ENCODE measurements at regions not wholly inside any gene's neighbourhood (a gene's known extent, or its start where the extent isn't known, plus 50 kb on each side); places are given as distances from the start of the nearest gene placed in this dataset.

DNA sequence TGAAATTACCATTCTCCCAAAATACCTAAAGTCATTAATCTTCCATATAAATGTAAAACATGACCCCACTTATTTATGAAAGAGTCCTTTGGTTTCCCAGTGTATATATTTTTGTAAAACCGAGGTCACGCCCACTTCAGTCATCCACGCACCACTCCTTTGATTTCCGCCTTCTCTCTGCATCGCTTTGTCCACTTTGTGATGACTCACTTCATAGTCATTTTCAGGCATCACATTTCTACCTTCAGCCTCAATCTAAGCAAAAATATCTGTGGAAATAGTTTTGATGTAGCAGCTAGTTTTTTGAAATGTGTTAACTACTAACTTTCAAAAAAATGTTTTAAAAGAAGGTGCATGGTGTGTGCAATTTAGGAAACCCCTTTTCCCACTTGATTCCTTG, 793.5 kb upstream of the SOX11 start:
- ChIA-PET POLR2A (no interaction called here), CTCF (no interaction called here)
- DNase-seq (no peak), ATAC-seq (ENCODE audit: low read depth) (no peak)
- H3K27me3 Mint-ChIP-seq = no peaks in the 10 kb centered on the region
- peaks cover 2% of the 10 kb centered on the region for H3K9me3 Mint-ChIP-seq
- no peaks in the 10 kb centered on the region for H3K4me1 Mint-ChIP-seq
- H3K27ac Mint-ChIP-seq = no peak overlapping the region
- intact Hi-C loops (cut with micrococcal nuclease) = no loop called here
- H3K36me3 Mint-ChIP-seq (ENCODE audit: low read depth) = no peaks in the 10 kb centered on the region
- TF ChIP-seq, protein P1, sequence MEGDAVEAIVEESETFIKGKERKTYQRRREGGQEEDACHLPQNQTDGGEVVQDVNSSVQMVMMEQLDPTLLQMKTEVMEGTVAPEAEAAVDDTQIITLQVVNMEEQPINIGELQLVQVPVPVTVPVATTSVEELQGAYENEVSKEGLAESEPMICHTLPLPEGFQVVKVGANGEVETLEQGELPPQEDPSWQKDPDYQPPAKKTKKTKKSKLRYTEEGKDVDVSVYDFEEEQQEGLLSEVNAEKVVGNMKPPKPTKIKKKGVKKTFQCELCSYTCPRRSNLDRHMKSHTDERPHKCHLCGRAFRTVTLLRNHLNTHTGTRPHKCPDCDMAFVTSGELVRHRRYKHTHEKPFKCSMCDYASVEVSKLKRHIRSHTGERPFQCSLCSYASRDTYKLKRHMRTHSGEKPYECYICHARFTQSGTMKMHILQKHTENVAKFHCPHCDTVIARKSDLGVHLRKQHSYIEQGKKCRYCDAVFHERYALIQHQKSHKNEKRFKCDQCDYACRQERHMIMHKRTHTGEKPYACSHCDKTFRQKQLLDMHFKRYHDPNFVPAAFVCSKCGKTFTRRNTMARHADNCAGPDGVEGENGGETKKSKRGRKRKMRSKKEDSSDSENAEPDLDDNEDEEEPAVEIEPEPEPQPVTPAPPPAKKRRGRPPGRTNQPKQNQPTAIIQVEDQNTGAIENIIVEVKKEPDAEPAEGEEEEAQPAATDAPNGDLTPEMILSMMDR (IDR thresholded peaks at IDR 0.05) = no peak
- H3K4me3 Mint-ChIP-seq = no peak overlapping the region

DNA sequence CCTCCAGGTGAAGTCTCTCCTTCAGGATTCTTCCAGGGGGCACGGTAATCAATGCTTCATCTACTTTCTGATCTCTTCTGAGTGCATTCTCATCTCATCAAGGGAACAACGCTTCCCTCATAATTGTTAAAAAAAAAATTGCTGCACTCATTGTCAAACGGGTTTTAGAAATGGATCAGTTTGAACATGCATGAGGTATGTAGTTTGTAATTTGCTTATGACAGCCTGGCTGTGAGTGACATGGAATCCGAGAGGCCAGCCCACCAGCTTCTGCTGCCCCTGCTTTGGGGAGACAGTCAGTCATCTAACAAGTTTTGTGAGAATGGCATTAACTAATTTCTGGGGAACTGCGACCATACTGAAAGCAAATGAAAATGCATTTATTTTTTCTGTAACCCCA, 791.9 kb upstream of the SOX11 start:
- peaks cover 2% of the 10 kb centered on the region for H3K9me3 Mint-ChIP-seq
- ChIA-PET POLR2A (no interaction called here), CTCF (no interaction called here)
- TF ChIP-seq, protein P1 (IDR thresholded peaks at IDR 0.05) = no peak
- DNase-seq (no peak), ATAC-seq (ENCODE audit: low read depth) (no peak)
- H3K27ac Mint-ChIP-seq = no peak overlapping the region
- no peaks in the 10 kb centered on the region for H3K36me3 Mint-ChIP-seq (ENCODE audit: low read depth)
- intact Hi-C loops (cut with micrococcal nuclease) = no loop called here
- no peaks in the 10 kb centered on the region for H3K27me3 Mint-ChIP-seq
- no peak overlapping the region for H3K4me3 Mint-ChIP-seq
- no peaks in the 10 kb centered on the region for H3K4me1 Mint-ChIP-seq

GRCh38 chr2:4900861-4901770, 791.1 kb upstream of the SOX11 start:
- DNase-seq (no peak), ATAC-seq (ENCODE audit: low read depth) (no peak)
- H3K27me3 Mint-ChIP-seq = no peaks in the 10 kb centered on the region
- ChIA-PET POLR2A (no interaction called here), CTCF (no interaction called here)
- intact Hi-C loops (cut with micrococcal nuclease) = no loop called here
- H3K27ac Mint-ChIP-seq = no peak overlapping the region
- TF ChIP-seq, protein P1 (IDR thresholded peaks at IDR 0.05) = no peak
- H3K9me3 Mint-ChIP-seq = peaks cover 2% of the 10 kb centered on the region
- H3K4me3 Mint-ChIP-seq = no peak overlapping the region
- no peaks in the 10 kb centered on the region for H3K4me1 Mint-ChIP-seq
- H3K36me3 Mint-ChIP-seq (ENCODE audit: low read depth) = no peaks in the 10 kb centered on the region

GRCh38 chr2:4903656-4904348, 788.4 kb upstream of the SOX11 start:
- Mint-ChIP-seq H3K27ac (no peak overlapping the region), H3K27me3 (no peaks in the 10 kb centered on the region), H3K4me3 (no peak overlapping the region), H3K9me3 (peaks cover 3% of the 10 kb centered on the region), H3K36me3 (ENCODE audit: low read depth) (no peaks in the 10 kb centered on the region), H3K4me1 (no peaks in the 10 kb centered on the region)
- TF ChIP-seq, protein P1 (IDR thresholded peaks at IDR 0.05) = no peak
- ATAC-seq (ENCODE audit: low read depth) (no peak), DNase-seq (no peak)
- intact Hi-C loops (cut with micrococcal nuclease) = no loop called here
- ChIA-PET POLR2A (no interaction called here), CTCF (no interaction called here)

DNA sequence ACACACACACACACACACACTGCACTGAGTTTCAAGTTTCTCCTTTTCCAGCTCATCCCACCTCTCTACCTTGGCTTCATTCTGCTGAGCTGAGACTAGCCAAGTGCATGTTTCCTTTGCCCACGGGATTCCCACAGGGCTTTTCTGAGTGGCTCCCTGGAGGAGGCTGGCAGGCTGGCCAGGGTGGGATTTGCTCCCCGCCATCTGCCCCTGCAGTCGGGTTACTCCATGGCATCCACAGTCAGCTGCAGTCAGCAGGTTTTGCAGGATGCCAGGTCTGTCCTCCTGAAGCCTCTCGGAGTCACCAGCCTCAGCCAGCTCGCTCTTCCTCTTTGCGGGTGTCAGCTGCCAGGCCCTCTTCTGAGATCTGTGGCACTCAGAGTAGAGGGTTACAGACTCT, 783.7 kb upstream of the SOX11 start:
- no peaks in the 10 kb centered on the region for H3K4me1 Mint-ChIP-seq
- no peak overlapping the region for H3K4me3 Mint-ChIP-seq
- no peak for DNase-seq
- TF ChIP-seq, protein P1 (IDR thresholded peaks at IDR 0.05) = no peak
- H3K36me3 Mint-ChIP-seq (ENCODE audit: low read depth) = no peaks in the 10 kb centered on the region
- ATAC-seq (ENCODE audit: low read depth) = no peak
- intact Hi-C loops (cut with micrococcal nuclease) = no loop called here
- H3K9me3 Mint-ChIP-seq = peaks cover 5% of the 10 kb centered on the region
- ChIA-PET CTCF (no interaction called here), POLR2A (no interaction called here)
- H3K27ac Mint-ChIP-seq = no peak overlapping the region
- H3K27me3 Mint-ChIP-seq = no peaks in the 10 kb centered on the region

Data from activated B cell treated with CpG ODN at 0.5 μM for 24 hours (primary cell).